HG03575 (cell line): ENCODE measurements at regions not wholly inside any gene's neighbourhood (a gene's known extent, or its start where the extent isn't known, plus 50 kb on each side); places are given as distances from the start of the nearest gene placed in this dataset.

Source experiments
- ATAC-seq: cut with Tn5 transposase; IDR thresholded peaks from one replicate; pipeline ENCODE4 v1.9.1; 2021; ENCODE audit not compliant: unreplicated experiment, insufficient number of reproducible peaks, low FRiP score; ENCODE audit errors: extremely low read depth

DNA sequence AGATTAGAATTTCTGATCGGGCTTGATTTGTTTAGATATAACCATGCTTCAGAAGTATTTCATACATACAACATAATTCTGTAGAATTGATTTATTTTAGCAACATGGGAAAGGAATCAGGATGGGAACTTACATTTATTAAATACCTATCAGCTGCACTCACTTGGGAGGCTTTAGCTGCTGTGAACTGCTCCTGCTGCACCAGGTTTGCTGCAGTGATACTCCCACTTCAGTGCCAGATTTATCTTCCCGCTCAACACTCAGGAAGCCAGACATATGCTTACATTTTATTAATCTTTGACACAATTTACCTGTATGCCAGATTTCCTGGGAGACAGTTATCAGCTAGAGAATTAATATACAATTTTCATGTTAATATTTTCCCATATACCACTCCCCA lies 64.0 kb upstream of the PLCXD3 start:
- ATAC-seq: no peak
